ENCODE measurements at regions not wholly inside any gene's neighbourhood (a gene's known extent, or its start where the extent isn't known, plus 50 kb on each side); places are given as distances from the start of the nearest gene placed in this dataset.

DNA sequence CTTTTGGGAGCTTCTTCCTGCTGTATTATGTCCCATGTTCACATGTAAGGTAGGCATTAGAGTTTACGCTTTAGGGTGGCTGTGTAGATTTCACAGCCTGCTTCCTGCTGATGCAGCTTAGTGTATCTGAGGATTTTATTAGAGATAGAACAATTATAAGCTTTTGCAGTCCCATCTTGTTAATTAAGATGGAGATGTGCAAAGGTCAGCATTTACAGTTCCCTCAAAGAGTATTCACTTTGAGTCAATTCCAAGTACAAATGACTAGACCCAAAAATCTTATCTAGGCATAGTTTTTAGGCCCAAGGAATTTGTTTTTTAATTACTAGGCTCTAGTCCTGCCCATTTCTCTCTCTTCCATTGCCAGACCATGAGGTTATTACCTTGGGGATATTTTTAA lies 239.9 kb upstream of the PHF14 start:
- intact Hi-C loops (cut with DNase I), result no loop called here
- no peaks in the 10 kb centered on the region for H3K27me3 ChIP-seq
- no peaks in the 10 kb centered on the region for H3K4me1 ChIP-seq
- DNase-seq (no peak), ATAC-seq (no peak)
- no peak for TF ChIP-seq CTCF (IDR thresholded peaks at IDR 0.05)
- no peaks in the 10 kb centered on the region for H3K9me3 ChIP-seq
- no peak overlapping the region for H3K4me3 ChIP-seq
- no peaks in the 10 kb centered on the region for H3K36me3 ChIP-seq
- H3K27ac ChIP-seq, result no peak overlapping the region

DNA sequence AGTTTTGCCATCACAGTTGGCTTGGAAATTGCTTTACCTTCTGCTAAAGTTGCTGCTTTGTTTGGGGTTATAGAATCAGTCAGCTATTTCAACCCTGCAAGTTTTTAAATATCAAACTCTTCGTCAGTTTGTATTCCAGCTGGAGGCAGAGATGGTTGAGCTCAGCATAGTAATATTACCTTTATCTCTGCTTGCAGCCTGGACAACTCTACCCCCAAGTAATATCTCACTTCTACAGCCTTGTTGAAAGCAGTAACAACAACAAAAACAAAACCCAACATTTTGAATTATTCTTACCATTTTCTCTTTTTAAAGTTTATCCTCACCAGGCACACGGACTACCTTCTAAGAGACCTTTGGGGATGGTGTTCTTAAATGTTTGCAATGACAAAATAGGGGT lies 239.1 kb upstream of the PHF14 start:
- no peaks in the 10 kb centered on the region for H3K9me3 ChIP-seq
- no peak for ATAC-seq

GRCh38 chr7:10739401-10739800 lies 234.3 kb upstream of the PHF14 start:
- no peaks in the 10 kb centered on the region for H3K9me3 ChIP-seq
- DNase-seq (no peak), ATAC-seq (no peak)
- no peak for TF ChIP-seq CTCF (IDR thresholded peaks at IDR 0.05)
- intact Hi-C loops (cut with DNase I), result no loop called here
- H3K4me1 ChIP-seq, result no peaks in the 10 kb centered on the region
- no peaks in the 10 kb centered on the region for H3K27me3 ChIP-seq
- no peak overlapping the region for H3K27ac ChIP-seq
- H3K36me3 ChIP-seq, result no peaks in the 10 kb centered on the region
- H3K4me3 ChIP-seq, result no peak overlapping the region

More for the DNA sequence above, 239.1 kb upstream of the PHF14 start:
- H3K4me3 ChIP-seq, result no peak overlapping the region
- H3K36me3 ChIP-seq, result no peaks in the 10 kb centered on the region
- no peak for DNase-seq
- H3K4me1 ChIP-seq, result no peaks in the 10 kb centered on the region
- H3K27ac ChIP-seq, result no peak overlapping the region
- TF ChIP-seq CTCF (IDR thresholded peaks at IDR 0.05), result no peak
- intact Hi-C loops (cut with DNase I), result no loop called here
- no peaks in the 10 kb centered on the region for H3K27me3 ChIP-seq

DNA sequence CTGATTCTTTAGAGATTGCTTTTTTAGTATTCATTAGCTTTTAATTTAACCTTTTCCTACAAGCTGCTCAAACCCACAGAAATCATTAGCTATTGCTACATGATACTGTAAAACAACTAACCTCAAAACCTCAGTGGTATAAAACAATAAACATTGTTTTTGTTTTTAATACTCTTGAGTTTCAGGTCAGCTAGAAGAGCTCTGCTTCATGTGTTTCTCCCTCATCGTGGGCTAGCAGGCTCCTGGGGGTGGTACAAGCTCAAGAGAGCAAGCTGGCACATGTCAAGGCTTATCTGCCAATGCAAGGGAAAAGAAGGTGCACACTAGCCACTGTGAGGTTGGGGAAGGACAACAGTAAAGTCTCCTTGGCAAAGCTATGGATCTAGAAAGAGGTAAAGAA lies 232.9 kb upstream of the PHF14 start:
- Histone ChIP-seq H3K36me3 (no peaks in the 10 kb centered on the region), H3K4me1 (no peaks in the 10 kb centered on the region), H3K9me3 (peaks cover 0 to 7% of the 10 kb centered on the region in 2 donors), H3K27ac (no peak overlapping the region), H3K27me3 (no peaks in the 10 kb centered on the region), H3K4me3 (no peak overlapping the region)
- no peak for TF ChIP-seq CTCF (IDR thresholded peaks at IDR 0.05)
- no peak for DNase-seq
- intact Hi-C loops (cut with DNase I), result no loop called here
- ATAC-seq, result no peak

- no peak for ATAC-seq
- H3K27me3 ChIP-seq, result no peaks in the 10 kb centered on the region
- no peaks in the 10 kb centered on the region for H3K4me1 ChIP-seq
- H3K36me3 ChIP-seq, result no peaks in the 10 kb centered on the region
- H3K9me3 ChIP-seq, result peaks cover 0 to 41% of the 10 kb centered on the region in 2 donors
- no peak for DNase-seq
- no peak overlapping the region for H3K27ac ChIP-seq
- TF ChIP-seq CTCF (IDR thresholded peaks at IDR 0.05), result no peak
- H3K4me3 ChIP-seq, result no peak overlapping the region
- intact Hi-C loops (cut with DNase I), result no loop called here
These were observed 216.7 kb upstream of the PHF14 start for GRCh38 chr7:10756981-10757380.

Data from left lung (tissue), 4 donors.